ENCODE measurements at regions not wholly inside any gene's neighbourhood (a gene's known extent, or its start where the extent isn't known, plus 50 kb on each side); places are given as distances from the start of the nearest gene placed in this dataset.

GRCh38 chr4:20616313-20616712 is 83.9 kb upstream of the PACRGL start:
- Histone ChIP-seq H3K23ac (ENCODE audit: insufficient read length, low read depth, low read length) (no peak overlapping the region), H2AK5ac (ENCODE audit: insufficient read length, low read length) (no peak overlapping the region), H3K27me3 (ENCODE audit: insufficient read depth, low read length) (no peaks in the 10 kb centered on the region; the same call in 1 of the 2 replicates), H3K79me2 (ENCODE audit: insufficient read depth, low read length) (no peaks in the 10 kb centered on the region), H2BK120ac (ENCODE audit: low read depth, low read length, poor library complexity, severe bottlenecking) (no peak overlapping the region), H3K4ac (ENCODE audit: low read depth, low read length) (no peak overlapping the region), H3K4me2 (ENCODE audit: insufficient read depth, insufficient read length, low read length) (no peak overlapping the region), H2AFZ (ENCODE audit: low read length) (no peak overlapping the region), H3K14ac (ENCODE audit: insufficient read depth, low read length) (no peak overlapping the region), H2BK12ac (ENCODE audit: insufficient read length, low read depth, low read length) (no peak overlapping the region), H3T11ph (ENCODE audit: low read length) (no peak overlapping the region), H2BK20ac (ENCODE audit: low read depth, low read length, poor library complexity, severe bottlenecking) (no peak overlapping the region), H3K79me1 (ENCODE audit: insufficient read depth, low read depth, low read length, poor library complexity, severe bottlenecking) (no peaks in the 10 kb centered on the region), H3K56ac (ENCODE audit: insufficient read length, low read depth, low read length) (no peak overlapping the region), H4K91ac (ENCODE audit: insufficient read length, low read depth, low read length) (no peak overlapping the region), H3K4me1 (ENCODE audit: insufficient read depth, low read length) (no peaks in the 10 kb centered on the region; the same call in 1 of the 2 replicates), H2BK15ac (ENCODE audit: low read depth, low read length) (no peak overlapping the region), H3K9me3 (ENCODE audit: control insufficient read depth, low read depth, low read length) (no peaks in the 10 kb centered on the region), H4K8ac (replicated peaks; ENCODE audit: insufficient read length, low read depth, low read length) (no peak overlapping the region), H3K18ac (ENCODE audit: insufficient read length, low read depth, low read length) (no peak overlapping the region), H2BK5ac (ENCODE audit: insufficient read length, low read length) (no peak overlapping the region), H3K23me2 (ENCODE audit: insufficient read length, low read depth, low read length, poor library complexity, severe bottlenecking) (no peaks in the 10 kb centered on the region), H3K9ac (ENCODE audit: extremely low read depth, insufficient read length, low read length) (no peak overlapping the region), H4K20me1 (ENCODE audit: control insufficient read depth, insufficient read depth, insufficient read length) (no peaks in the 10 kb centered on the region), H3K27ac (ENCODE audit: insufficient read length, low read depth, low read length) (no peak overlapping the region), H4K5ac (ENCODE audit: insufficient read length, low read depth, low read length) (no peak overlapping the region)
- no peaks in the 10 kb centered on the region for H3K9me3 Mint-ChIP-seq
- peaks cover 3% of the 10 kb centered on the region; the same call in 1 of the 2 replicates for H3K27me3 Mint-ChIP-seq (ENCODE audit: low read depth)
- peaks cover 21 to 28% of the 10 kb centered on the region in 2 experiments for H3K4me1 Mint-ChIP-seq
- no peak overlapping the region; a peak in 1 of 7 replicates for H3K27ac Mint-ChIP-seq
- DNase-seq, result no peak
- no peak overlapping the region for H3K4me3 Mint-ChIP-seq
- TF ChIP-seq CTCF (conservative IDR thresholded peaks at IDR 0.05), result no peak
- H3K36me3 Mint-ChIP-seq (ENCODE audit: insufficient read depth in 1 of 3, low read depth in 3 of 3), result no peaks in the 10 kb centered on the region; a peak in 1 of 7 replicates
